ENCODE measurements at regions not wholly inside any gene's neighbourhood (a gene's known extent, or its start where the extent isn't known, plus 50 kb on each side); places are given as distances from the start of the nearest gene placed in this dataset.
"Not testable (repeated sequence)": the region's sequence is repeated elsewhere in the genome, so short reads cannot be mapped to it uniquely, and the experiment has no call there.

DNA sequence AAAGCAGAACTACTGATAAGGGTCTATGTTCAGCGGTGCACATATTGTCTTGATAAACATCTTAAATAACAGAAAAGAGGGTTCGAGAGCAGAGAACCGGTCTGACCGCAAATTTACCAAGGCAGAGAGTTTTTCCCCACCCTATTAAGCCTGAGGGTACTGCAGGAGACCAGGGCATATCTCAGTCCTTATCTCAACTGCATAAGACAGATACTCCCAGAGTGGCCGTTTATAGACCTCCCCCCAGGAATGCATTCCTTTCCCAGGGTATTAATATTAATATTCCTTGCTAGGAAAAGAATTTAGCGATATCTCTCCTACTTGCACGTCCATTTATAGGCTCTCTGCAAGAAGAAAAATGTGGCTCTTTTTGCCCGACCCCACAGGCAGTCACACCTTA, 74.3 kb downstream of the CYP26B1 start:
- not testable (repeated sequence) for TF ChIP-seq BHLHE40 (IDR thresholded peaks at IDR 0.05; ENCODE audit: borderline replicate concordance); SP1 (IDR thresholded peaks at IDR 0.05); ELF4 (IDR thresholded peaks at IDR 0.05); ZNF384 (IDR thresholded peaks at IDR 0.05); FOXM1 (IDR thresholded peaks at IDR 0.05; ENCODE audit: borderline replicate concordance); ARNT (IDR thresholded peaks at IDR 0.05); NFRKB (IDR thresholded peaks at IDR 0.05); SUZ12 (IDR thresholded peaks at IDR 0.05); FOXK2 (IDR thresholded peaks at IDR 0.05); HDGF (IDR thresholded peaks at IDR 0.05; ENCODE audit: borderline replicate concordance); L3MBTL2 (conservative IDR thresholded peaks at IDR 0.05); LEF1 (IDR thresholded peaks at IDR 0.05; ENCODE audit: borderline replicate concordance)

Data from HEK293T (cell line).